ENCODE measurements at regions not wholly inside any gene's neighbourhood (a gene's known extent, or its start where the extent isn't known, plus 50 kb on each side); places are given as distances from the start of the nearest gene placed in this dataset.
A peak's percentile ranks its signal among the peaks of the same experiment; 100 is the strongest.

GRCh38 chr5:87136096-87136495 is 131.6 kb upstream of the RASA1 start:
- Histone ChIP-seq H3K9ac (ENCODE audit: low read length) (no peak overlapping the region), H3K4me3 (ENCODE audit: low read depth, low read length, poor library complexity, severe bottlenecking) (no peak overlapping the region), H3K79me2 (ENCODE audit: insufficient read depth, low read length) (no peaks in the 10 kb centered on the region), H3K4me1 (ENCODE audit: insufficient read depth, low read length, severe bottlenecking) (no peaks in the 10 kb centered on the region), H3K9me2 (ENCODE audit: low read depth, low read length) (no peaks in the 10 kb centered on the region), H3F3A (ENCODE audit: insufficient read depth, low read length) (no peaks in the 10 kb centered on the region), H2AFZ (ENCODE audit: low read length) (peak overlapping the region; percentile 79; the same call in 1 of the 2 replicates), H3K4me2 (ENCODE audit: low read length) (no peak overlapping the region), H3K27me3 (ENCODE audit: insufficient read depth, low read length) (no peaks in the 10 kb centered on the region), H4K20me1 (ENCODE audit: insufficient read depth, low read length) (no peaks in the 10 kb centered on the region), H3K9me3 (ENCODE audit: low read length) (no peaks in the 10 kb centered on the region), H3K36me3 (ENCODE audit: insufficient read depth, low read length) (no peaks in the 10 kb centered on the region), H3K27ac (ENCODE audit: low read depth, low read length, poor library complexity, severe bottlenecking) (no peak overlapping the region)
- TF ChIP-seq EZH2 (IDR thresholded peaks at IDR 0.05; ENCODE audit: borderline replicate concordance, low read length) (no peak), CTCF (IDR thresholded peaks at IDR 0.05; ENCODE audit: low read length) (no peak)

- no peak overlapping the region for H3K4me3 ChIP-seq (ENCODE audit: low read depth, low read length, poor library complexity, severe bottlenecking)
- H3K27ac ChIP-seq (ENCODE audit: low read depth, low read length, poor library complexity, severe bottlenecking) = no peak overlapping the region
- H2AFZ ChIP-seq (ENCODE audit: low read length) = no peak overlapping the region
- no peaks in the 10 kb centered on the region for H3K27me3 ChIP-seq (ENCODE audit: insufficient read depth, low read length)
- no peak overlapping the region for H3K9ac ChIP-seq (ENCODE audit: low read length)
- no peaks in the 10 kb centered on the region for H3K79me2 ChIP-seq (ENCODE audit: insufficient read depth, low read length)
- TF ChIP-seq EZH2 (IDR thresholded peaks at IDR 0.05; ENCODE audit: borderline replicate concordance, low read length) (no peak), CTCF (IDR thresholded peaks at IDR 0.05; ENCODE audit: low read length) (no peak)
- no peaks in the 10 kb centered on the region for H4K20me1 ChIP-seq (ENCODE audit: insufficient read depth, low read length)
- no peaks in the 10 kb centered on the region for H3K9me3 ChIP-seq (ENCODE audit: low read length)
- no peaks in the 10 kb centered on the region for H3K9me2 ChIP-seq (ENCODE audit: low read depth, low read length)
- H3K36me3 ChIP-seq (ENCODE audit: insufficient read depth, low read length) = no peaks in the 10 kb centered on the region
- H3K4me2 ChIP-seq (ENCODE audit: low read length) = no peak overlapping the region
- no peaks in the 10 kb centered on the region for H3K4me1 ChIP-seq (ENCODE audit: insufficient read depth, low read length, severe bottlenecking)
- no peaks in the 10 kb centered on the region for H3F3A ChIP-seq (ENCODE audit: insufficient read depth, low read length)
These were observed 130.9 kb upstream of the RASA1 start for GRCh38 chr5:87136733-87137132.

GRCh38 chr5:87137283-87137682 is 130.4 kb upstream of the RASA1 start:
- Histone ChIP-seq H3K4me1 (ENCODE audit: insufficient read depth, low read length, severe bottlenecking) (no peaks in the 10 kb centered on the region), H3K9me2 (ENCODE audit: low read depth, low read length) (no peaks in the 10 kb centered on the region)

More at GRCh38 chr5:87137283-87137682, 130.4 kb upstream of the RASA1 start:
- H3K36me3 ChIP-seq (ENCODE audit: insufficient read depth, low read length) = no peaks in the 10 kb centered on the region
- no peak overlapping the region for H2AFZ ChIP-seq (ENCODE audit: low read length)
- H3K9ac ChIP-seq (ENCODE audit: low read length) = no peak overlapping the region
- no peaks in the 10 kb centered on the region for H3F3A ChIP-seq (ENCODE audit: insufficient read depth, low read length)
- H3K4me2 ChIP-seq (ENCODE audit: low read length) = no peak overlapping the region
- no peak for TF ChIP-seq CTCF (IDR thresholded peaks at IDR 0.05; ENCODE audit: low read length)
- TF ChIP-seq EZH2 (IDR thresholded peaks at IDR 0.05; ENCODE audit: borderline replicate concordance, low read length) = no peak
- no peaks in the 10 kb centered on the region for H3K27me3 ChIP-seq (ENCODE audit: insufficient read depth, low read length)
- H3K79me2 ChIP-seq (ENCODE audit: insufficient read depth, low read length) = no peaks in the 10 kb centered on the region
- no peaks in the 10 kb centered on the region for H4K20me1 ChIP-seq (ENCODE audit: insufficient read depth, low read length)
- H3K9me3 ChIP-seq (ENCODE audit: low read length) = no peaks in the 10 kb centered on the region
- no peak overlapping the region for H3K27ac ChIP-seq (ENCODE audit: low read depth, low read length, poor library complexity, severe bottlenecking)
- H3K4me3 ChIP-seq (ENCODE audit: low read depth, low read length, poor library complexity, severe bottlenecking) = no peak overlapping the region
